RWPE2 (cell line): ENCODE measurements at regions not wholly inside any gene's neighbourhood (a gene's known extent, or its start where the extent isn't known, plus 50 kb on each side); places are given as distances from the start of the nearest gene placed in this dataset.
A peak's percentile ranks its signal among the peaks of the same experiment; 100 is the strongest.
"Not testable (repeated sequence)": the region's sequence is repeated elsewhere in the genome, so short reads cannot be mapped to it uniquely, and the experiment has no call there.

ENCODE experiments used
- ATAC-seq: fragments of 200-7000 bp; cut with Tn5 transposase; 3 replicates; pipeline ENCODE4 v1.9.1; 2021; ENCODE audit warnings: low read depth
- DNase-seq: peaks from one replicate; pipeline ENCODE4 v3.0.0-alpha.2; 2020; ENCODE audit warnings: low spot score
- H3K27ac ChIP-seq: fragments of 450-650 bp; 2 replicates; pipeline ENCODE4 v1.5.1; 2017; ENCODE audit warnings: mild to moderate bottlenecking; ENCODE audit not compliant: poor library complexity, severe bottlenecking
- H3K27me3 ChIP-seq: fragments of 250-450 bp; sonication (Bioruptor Pico); 2 replicates; pipeline ENCODE4 v1.5.1; 2021; ENCODE audit warnings: mild to moderate bottlenecking, moderate library complexity; ENCODE audit not compliant: insufficient read depth, poor library complexity, severe bottlenecking
- H3K36me3 ChIP-seq: fragments of 250-450 bp; sonication (Bioruptor Pico); 2 replicates; pipeline ENCODE4 v1.5.1; 2020; ENCODE audit warnings: low read depth, mild to moderate bottlenecking, moderate library complexity
- H3K4me1 ChIP-seq: fragments of 250-450 bp; sonication (Bioruptor Pico); 2 replicates; pipeline ENCODE4 v1.5.1; 2021; ENCODE audit warnings: mild to moderate bottlenecking, moderate library complexity; ENCODE audit not compliant: insufficient read depth, poor library complexity, severe bottlenecking
- H3K4me3 ChIP-seq: fragments of 250-450 bp; sonication (Bioruptor Pico); 2 replicates; pipeline ENCODE4 v1.5.1; 2021; ENCODE audit warnings: mild to moderate bottlenecking, moderate library complexity; ENCODE audit not compliant: severe bottlenecking
- H3K9me3 ChIP-seq: fragments of 250-450 bp; sonication (Bioruptor Pico); 2 replicates; pipeline ENCODE4 v1.5.1; 2021; ENCODE audit warnings: mild to moderate bottlenecking, moderate library complexity; ENCODE audit not compliant: severe bottlenecking
- TF ChIP-seq, protein P1 (sequence below): fragments of 450-650 bp; IDR thresholded peaks from one replicate; pipeline ENCODE4 v1.5.1; 2017; ENCODE audit warnings: mild to moderate bottlenecking, moderate library complexity; ENCODE audit not compliant: poor library complexity, severe bottlenecking

DNA sequence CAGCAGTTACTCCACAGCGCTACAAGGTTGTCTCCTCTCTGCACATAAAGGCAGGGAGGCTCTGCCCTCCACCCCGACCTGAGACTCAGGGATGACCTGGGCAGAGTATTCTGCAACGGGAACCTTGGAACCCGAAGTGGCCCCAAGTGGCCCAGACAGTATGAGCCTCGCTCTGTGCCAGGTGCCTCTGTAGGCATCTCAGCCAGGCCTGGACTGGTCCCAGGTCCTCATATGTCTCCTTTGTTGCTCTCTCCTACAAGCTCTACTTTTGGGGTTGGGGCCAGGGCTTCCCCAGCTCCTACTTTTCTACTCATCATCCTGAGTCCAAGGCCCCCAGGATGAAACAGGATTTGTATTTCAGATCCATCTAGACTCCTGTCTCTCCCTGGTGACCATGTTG lies 241.5 kb upstream of the PRSS1 start:
- no peaks in the 10 kb centered on the region for H3K36me3 ChIP-seq
- no peaks in the 10 kb centered on the region for H3K27me3 ChIP-seq
- H3K4me1 ChIP-seq, result peaks cover 10% of the 10 kb centered on the region
- H3K4me3 ChIP-seq, result no peak overlapping the region
- H3K27ac ChIP-seq, result peak overlapping the region; percentile 46
- DNase-seq (no peak), ATAC-seq (no peak)
- TF ChIP-seq, protein P1, sequence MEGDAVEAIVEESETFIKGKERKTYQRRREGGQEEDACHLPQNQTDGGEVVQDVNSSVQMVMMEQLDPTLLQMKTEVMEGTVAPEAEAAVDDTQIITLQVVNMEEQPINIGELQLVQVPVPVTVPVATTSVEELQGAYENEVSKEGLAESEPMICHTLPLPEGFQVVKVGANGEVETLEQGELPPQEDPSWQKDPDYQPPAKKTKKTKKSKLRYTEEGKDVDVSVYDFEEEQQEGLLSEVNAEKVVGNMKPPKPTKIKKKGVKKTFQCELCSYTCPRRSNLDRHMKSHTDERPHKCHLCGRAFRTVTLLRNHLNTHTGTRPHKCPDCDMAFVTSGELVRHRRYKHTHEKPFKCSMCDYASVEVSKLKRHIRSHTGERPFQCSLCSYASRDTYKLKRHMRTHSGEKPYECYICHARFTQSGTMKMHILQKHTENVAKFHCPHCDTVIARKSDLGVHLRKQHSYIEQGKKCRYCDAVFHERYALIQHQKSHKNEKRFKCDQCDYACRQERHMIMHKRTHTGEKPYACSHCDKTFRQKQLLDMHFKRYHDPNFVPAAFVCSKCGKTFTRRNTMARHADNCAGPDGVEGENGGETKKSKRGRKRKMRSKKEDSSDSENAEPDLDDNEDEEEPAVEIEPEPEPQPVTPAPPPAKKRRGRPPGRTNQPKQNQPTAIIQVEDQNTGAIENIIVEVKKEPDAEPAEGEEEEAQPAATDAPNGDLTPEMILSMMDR, result no peak
- H3K9me3 ChIP-seq, result no peaks in the 10 kb centered on the region

DNA sequence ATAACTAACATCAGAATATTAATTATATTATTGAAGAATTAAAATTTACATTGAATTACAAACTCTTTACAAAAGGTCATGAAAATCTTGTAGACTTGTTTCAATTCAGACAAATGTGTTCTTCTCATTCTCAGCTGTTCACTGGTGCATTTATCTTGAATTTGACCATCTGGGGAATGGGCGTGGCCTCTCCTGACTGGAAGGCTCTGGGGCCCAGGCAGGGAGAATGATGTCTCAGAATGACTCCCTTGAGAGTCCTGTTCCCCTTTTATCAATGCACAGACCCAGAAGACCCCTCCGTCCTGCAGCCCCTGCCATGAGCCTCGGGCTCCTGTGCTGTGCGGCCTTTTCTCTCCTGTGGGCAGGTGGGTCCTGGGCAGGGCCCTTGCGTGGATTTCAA lies 242.2 kb upstream of the PRSS1 start:
- H3K4me3 ChIP-seq, H3K27ac ChIP-seq, H3K36me3 ChIP-seq, ATAC-seq, H3K9me3 ChIP-seq, DNase-seq, H3K4me1 ChIP-seq, H3K27me3 ChIP-seq: not testable (repeated sequence)

DNA sequence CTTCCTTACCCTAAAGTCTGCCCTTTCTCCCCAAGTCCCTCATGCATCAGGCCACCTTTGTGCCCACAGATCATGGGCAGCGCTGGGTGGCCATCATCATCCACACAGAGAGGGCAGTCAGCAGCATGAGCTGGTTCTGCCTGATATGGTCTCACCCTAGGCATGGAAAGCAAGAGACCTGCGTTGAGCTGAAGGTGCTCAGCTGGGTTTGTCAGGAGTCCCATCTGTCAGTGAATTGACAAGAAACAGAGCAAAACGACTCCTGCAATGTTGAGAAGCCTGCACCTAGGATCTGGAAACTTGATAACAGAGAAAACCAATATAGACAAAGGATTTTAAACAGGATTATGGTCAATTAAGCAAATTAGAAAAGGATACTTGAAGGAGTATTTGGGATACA lies 242.7 kb upstream of the PRSS1 start:
- no peak for ATAC-seq
- Histone ChIP-seq H3K9me3 (no peaks in the 10 kb centered on the region), H3K36me3 (no peaks in the 10 kb centered on the region), H3K4me1 (peaks cover 10% of the 10 kb centered on the region), H3K27ac (no peak overlapping the region), H3K4me3 (no peak overlapping the region), H3K27me3 (no peaks in the 10 kb centered on the region)
- no peak for DNase-seq
- TF ChIP-seq, protein P1, result no peak

DNA sequence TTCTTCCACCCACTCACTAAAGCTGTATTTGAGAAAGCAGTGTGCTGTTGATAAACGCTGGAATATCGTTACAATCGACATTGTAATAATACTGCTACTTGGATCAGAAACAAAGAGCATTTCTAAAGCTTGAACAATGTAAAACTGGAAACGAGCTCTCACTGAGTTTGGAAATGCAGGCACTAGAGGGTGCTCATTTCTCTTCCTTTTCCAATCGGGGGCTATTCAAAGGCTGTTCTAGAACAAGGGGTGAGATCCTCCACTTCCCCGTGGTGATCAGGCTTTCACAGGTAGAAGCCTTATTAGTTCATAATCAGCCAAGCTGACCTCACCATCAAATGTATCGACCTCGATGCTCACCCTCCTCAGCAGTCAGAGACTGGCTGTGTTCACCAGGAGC lies 245.3 kb upstream of the PRSS1 start:
- H3K4me3 ChIP-seq, H3K36me3 ChIP-seq, DNase-seq, H3K27me3 ChIP-seq, H3K4me1 ChIP-seq, H3K9me3 ChIP-seq, H3K27ac ChIP-seq, ATAC-seq: not testable (repeated sequence)

DNA sequence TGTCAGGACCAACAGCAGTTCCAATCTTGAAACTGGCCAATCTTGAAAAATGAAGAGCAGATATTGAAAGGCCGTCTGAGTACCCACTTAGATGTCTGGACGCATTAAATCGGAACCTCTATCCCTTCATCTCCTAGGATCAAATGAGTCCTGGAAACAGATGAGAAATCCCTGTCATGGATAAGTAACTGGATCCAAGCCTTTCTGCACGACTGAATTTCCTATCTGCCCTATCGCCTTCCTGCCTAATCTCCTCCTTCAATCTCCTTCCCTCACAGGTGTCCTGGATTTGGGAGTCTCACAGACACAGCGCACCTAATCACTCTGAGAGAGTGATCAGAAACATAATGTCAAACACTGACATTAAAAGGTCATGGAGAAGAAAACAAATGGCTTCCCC lies 245.2 kb upstream of the PRSS58 start:
- H3K36me3 ChIP-seq, result no peaks in the 10 kb centered on the region
- no peak overlapping the region for H3K27ac ChIP-seq

DNA sequence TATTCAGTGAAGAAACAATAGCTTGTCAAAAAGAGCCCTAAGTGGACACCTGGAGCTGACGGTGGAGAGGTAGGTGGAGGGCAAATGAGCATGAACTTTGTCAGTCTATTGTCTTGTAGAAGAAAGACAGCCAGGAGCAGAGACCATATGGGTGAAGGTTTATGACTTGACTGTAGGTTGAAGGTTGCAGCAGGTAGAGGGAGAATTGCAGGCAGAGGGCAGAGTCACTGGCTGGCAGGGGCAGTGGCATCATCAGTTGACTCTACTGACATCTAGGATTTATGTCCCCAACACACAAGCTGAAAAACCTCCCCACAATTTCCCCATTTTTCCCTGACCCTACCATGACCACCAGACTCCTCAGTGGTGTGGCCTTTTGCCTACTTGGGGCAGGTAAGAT lies 243.6 kb upstream of the PRSS58 start:
- Histone ChIP-seq H3K9me3 (no peaks in the 10 kb centered on the region), H3K36me3 (no peaks in the 10 kb centered on the region), H3K27me3 (no peaks in the 10 kb centered on the region), H3K4me1 (peaks cover 11% of the 10 kb centered on the region), H3K27ac (no peak overlapping the region), H3K4me3 (no peak overlapping the region)
- DNase-seq, result no peak
- TF ChIP-seq, protein P1, result no peak
- no peak for ATAC-seq

More for the DNA sequence above, 245.2 kb upstream of the PRSS58 start:
- no peaks in the 10 kb centered on the region for H3K9me3 ChIP-seq
- H3K27me3 ChIP-seq, result no peaks in the 10 kb centered on the region
- H3K4me3 ChIP-seq, result no peak overlapping the region
- peaks cover 11% of the 10 kb centered on the region for H3K4me1 ChIP-seq
- DNase-seq, result no peak
- TF ChIP-seq, protein P1, result no peak
- ATAC-seq, result no peak
